Endodermal cell (in vitro differentiated cells): ENCODE measurements at regions not wholly inside any gene's neighbourhood (a gene's known extent, or its start where the extent isn't known, plus 50 kb on each side); places are given as distances from the start of the nearest gene placed in this dataset.

Source experiments
- DNase-seq: peaks from one replicate; pipeline ENCODE4 v3.0.0-alpha.2; 2017
- H3K27ac ChIP-seq: 2 replicates; pipeline ENCODE4 v1.5.1; 2013; ENCODE audit warnings: mild to moderate bottlenecking, low read depth, low read length, moderate library complexity
- H3K27me3 ChIP-seq: 2 replicates; pipeline ENCODE4 v1.6.1; 2013; ENCODE audit warnings: mild to moderate bottlenecking, low read length, moderate library complexity; ENCODE audit not compliant: insufficient read depth, control insufficient read depth, poor library complexity, severe bottlenecking
- H3K36me3 ChIP-seq: 2 replicates; pipeline ENCODE4 v1.7.0; 2013; ENCODE audit warnings: mild to moderate bottlenecking, low read length, moderate library complexity; ENCODE audit not compliant: control insufficient read depth, insufficient read depth
- H3K4me1 ChIP-seq: one replicate; pipeline ENCODE4 v1.7.0; 2013; ENCODE audit warnings: low read length; ENCODE audit not compliant: control insufficient read depth, insufficient read depth
- H3K4me3 ChIP-seq: 2 replicates; pipeline ENCODE4 v1.5.1; 2013; ENCODE audit warnings: mild to moderate bottlenecking, low read length, moderate library complexity
- H3K9ac ChIP-seq: 2 replicates; pipeline ENCODE4 v1.6.1; 2013; ENCODE audit warnings: mild to moderate bottlenecking, low read length, moderate library complexity; ENCODE audit not compliant: poor library complexity, severe bottlenecking; ENCODE audit errors: extremely low read depth
- H3K9me3 ChIP-seq: 2 replicates; pipeline ENCODE4 v1.6.1; 2013; ENCODE audit warnings: mild to moderate bottlenecking, low read length, moderate library complexity; ENCODE audit not compliant: control insufficient read depth
- H3K27ac Mint-ChIP-seq: 2 replicates; pipeline ENCODE4 v1.8.0; 2020; ENCODE audit warnings: mixed read lengths
- H3K27me3 Mint-ChIP-seq: 2 replicates; pipeline ENCODE4 v1.8.0; 2021; ENCODE audit warnings: mild to moderate bottlenecking, mixed read lengths; ENCODE audit not compliant: insufficient read depth
- H3K36me3 Mint-ChIP-seq: 2 replicates; pipeline ENCODE4 v1.8.0; 2020; ENCODE audit warnings: low read depth, mixed read lengths
- H3K4me1 Mint-ChIP-seq: 2 replicates; pipeline ENCODE4 v1.8.0; 2020; ENCODE audit warnings: mixed read lengths
- H3K4me3 Mint-ChIP-seq: 2 replicates; pipeline ENCODE4 v1.8.0; 2020; ENCODE audit warnings: mild to moderate bottlenecking, moderate library complexity, mixed read lengths
- H3K9me3 Mint-ChIP-seq: 2 replicates; pipeline ENCODE4 v1.8.0; 2020; ENCODE audit warnings: mild to moderate bottlenecking, mixed read lengths
- WGBS, 2 experiments: methylation state at CpG; one replicate each; pipeline versions ENCODE4 v1.1.5 to v1.1.7; 2013; ENCODE audit warnings: missing lambda C conversion rate in 2 of 2, mixed read lengths in 1 of 2; ENCODE audit not compliant: insufficient coverage in 1 of 2, insufficient read length in 1 of 2; 5-methylcytosine and 5-hydroxymethylcytosine counted together
- TF ChIP-seq, protein P1 (sequence below): fragments of 200-600 bp; sonication (generic); conservative IDR thresholded peaks from 2 replicates; pipeline ENCODE4 v1.5.0; 2021; ENCODE audit warnings: antibody characterized with exemption, mild to moderate bottlenecking

DNA sequence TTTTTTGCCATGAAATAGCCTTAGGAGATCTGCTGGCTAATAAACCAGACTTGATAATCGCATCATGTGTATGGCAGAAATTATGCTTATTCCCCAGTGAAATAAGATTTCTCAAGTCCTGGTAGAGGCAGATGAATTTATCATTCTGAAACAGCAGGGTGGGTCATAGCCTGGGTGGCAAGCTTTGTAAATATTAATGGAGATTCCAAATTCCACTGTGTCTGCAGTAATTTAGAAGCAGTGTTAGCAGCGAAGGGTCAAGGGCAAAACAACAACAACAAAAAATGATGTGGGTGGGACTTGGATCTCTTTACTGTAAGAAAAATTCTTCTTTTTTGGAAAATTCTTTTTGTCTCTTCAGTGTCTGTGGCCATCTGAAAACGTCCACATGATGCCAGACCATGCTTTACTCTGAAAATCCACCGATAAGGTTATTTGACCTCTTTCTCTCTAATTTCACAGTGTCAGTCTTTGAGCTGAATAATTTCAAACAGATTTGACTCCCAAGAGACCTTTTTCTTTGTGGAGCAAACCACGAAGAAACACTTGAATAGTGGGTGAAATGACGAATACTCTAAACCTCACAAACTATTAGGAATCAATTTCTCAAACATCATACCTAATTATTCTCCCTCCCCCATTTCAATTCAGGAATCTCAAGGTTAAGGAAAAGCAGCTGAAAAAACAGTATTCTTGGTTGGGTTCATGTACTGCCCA is 106.0 kb upstream of the RPS23 start:
- TF ChIP-seq, protein P1, sequence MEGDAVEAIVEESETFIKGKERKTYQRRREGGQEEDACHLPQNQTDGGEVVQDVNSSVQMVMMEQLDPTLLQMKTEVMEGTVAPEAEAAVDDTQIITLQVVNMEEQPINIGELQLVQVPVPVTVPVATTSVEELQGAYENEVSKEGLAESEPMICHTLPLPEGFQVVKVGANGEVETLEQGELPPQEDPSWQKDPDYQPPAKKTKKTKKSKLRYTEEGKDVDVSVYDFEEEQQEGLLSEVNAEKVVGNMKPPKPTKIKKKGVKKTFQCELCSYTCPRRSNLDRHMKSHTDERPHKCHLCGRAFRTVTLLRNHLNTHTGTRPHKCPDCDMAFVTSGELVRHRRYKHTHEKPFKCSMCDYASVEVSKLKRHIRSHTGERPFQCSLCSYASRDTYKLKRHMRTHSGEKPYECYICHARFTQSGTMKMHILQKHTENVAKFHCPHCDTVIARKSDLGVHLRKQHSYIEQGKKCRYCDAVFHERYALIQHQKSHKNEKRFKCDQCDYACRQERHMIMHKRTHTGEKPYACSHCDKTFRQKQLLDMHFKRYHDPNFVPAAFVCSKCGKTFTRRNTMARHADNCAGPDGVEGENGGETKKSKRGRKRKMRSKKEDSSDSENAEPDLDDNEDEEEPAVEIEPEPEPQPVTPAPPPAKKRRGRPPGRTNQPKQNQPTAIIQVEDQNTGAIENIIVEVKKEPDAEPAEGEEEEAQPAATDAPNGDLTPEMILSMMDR: no peak
- peaks cover 34% of the 10 kb centered on the region for H3K4me1 Mint-ChIP-seq

DNA sequence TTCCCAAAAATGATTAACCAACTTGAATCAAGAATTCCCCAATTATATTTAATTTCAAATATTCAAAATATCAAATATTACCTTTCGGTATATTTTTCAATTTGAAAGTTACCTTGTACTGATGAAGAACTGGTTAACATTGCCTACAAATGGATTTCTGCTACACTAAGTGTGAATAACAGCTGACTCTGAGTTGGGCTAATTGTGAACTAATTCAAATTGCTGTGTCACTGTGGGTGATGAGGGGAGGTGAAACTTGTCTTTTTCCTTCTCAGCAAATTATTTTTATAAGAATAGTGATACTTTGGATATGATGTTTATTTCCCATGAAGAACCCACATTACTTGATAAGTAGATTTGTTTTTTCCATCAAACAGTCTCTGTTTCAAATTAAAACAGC is 103.4 kb upstream of the RPS23 start:
- no peaks in the 10 kb centered on the region for H3K36me3 ChIP-seq
- H3K36me3 Mint-ChIP-seq: peaks cover 10% of the 10 kb centered on the region
- DNase-seq: no peak
- H3K9ac ChIP-seq: no peak overlapping the region
- no peak overlapping the region for H3K27ac Mint-ChIP-seq
- H3K4me3 ChIP-seq: no peak overlapping the region
- TF ChIP-seq, protein P1: no peak
- H3K27me3 ChIP-seq: no peaks in the 10 kb centered on the region
- H3K4me1 Mint-ChIP-seq: peaks cover 14% of the 10 kb centered on the region
- peaks cover 7% of the 10 kb centered on the region for H3K4me1 ChIP-seq
- no peak overlapping the region for H3K4me3 Mint-ChIP-seq
- WGBS, 2 experiments: 92 to 100% methylated on average over 1 of the region's 1 CpG
- peaks cover 15% of the 10 kb centered on the region for H3K9me3 ChIP-seq
- no peak overlapping the region for H3K27ac ChIP-seq
- peaks cover 23% of the 10 kb centered on the region for H3K9me3 Mint-ChIP-seq
- peaks cover 20% of the 10 kb centered on the region for H3K27me3 Mint-ChIP-seq

More for the DNA sequence above, 106.0 kb upstream of the RPS23 start:
- Histone ChIP-seq H3K9ac (no peak overlapping the region), H3K9me3 (peaks cover 8% of the 10 kb centered on the region), H3K4me1 (peaks cover 10% of the 10 kb centered on the region), H3K27me3 (no peaks in the 10 kb centered on the region), H3K36me3 (no peaks in the 10 kb centered on the region), H3K4me3 (no peak overlapping the region), H3K27ac (no peak overlapping the region)
- H3K9me3 Mint-ChIP-seq: peaks cover 17% of the 10 kb centered on the region
- no peak overlapping the region for H3K27ac Mint-ChIP-seq
- 89 to 96% methylated on average over 4 to 6 of the region's 6 CpGs for WGBS, 2 experiments
- H3K4me3 Mint-ChIP-seq: no peak overlapping the region
- peaks cover 7% of the 10 kb centered on the region for H3K36me3 Mint-ChIP-seq
- no peak for DNase-seq
- peaks cover 27% of the 10 kb centered on the region for H3K27me3 Mint-ChIP-seq

DNA sequence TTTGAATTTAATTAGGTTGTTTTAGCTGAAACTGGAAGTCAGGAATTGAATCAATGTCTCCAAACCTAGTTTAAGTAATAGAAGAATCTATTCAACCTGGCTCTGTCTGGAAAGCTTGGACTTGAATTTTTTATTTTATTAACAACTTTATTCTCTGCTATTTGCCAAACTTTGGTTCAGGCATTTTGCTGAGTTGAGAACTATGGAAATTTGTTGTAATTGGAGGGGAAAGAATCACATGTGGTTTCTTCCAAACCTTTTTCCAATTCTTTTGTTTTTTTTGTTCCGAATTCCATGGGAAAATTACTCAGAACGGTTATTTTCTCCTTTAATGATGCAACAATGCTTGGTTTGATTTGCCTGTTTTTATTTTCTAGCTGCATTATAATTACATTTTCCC is 98.2 kb upstream of the RPS23 start:
- 95 to 100% methylated on average over 2 of the region's 2 CpGs for WGBS, 2 experiments
- peaks cover 40% of the 10 kb centered on the region for H3K9me3 ChIP-seq
- no peak for DNase-seq
- Mint-ChIP-seq H3K36me3 (peaks cover 10% of the 10 kb centered on the region), H3K4me1 (peaks cover 6% of the 10 kb centered on the region), H3K9me3 (peaks cover 31% of the 10 kb centered on the region), H3K27me3 (peaks cover 2% of the 10 kb centered on the region), H3K4me3 (no peak overlapping the region), H3K27ac (no peak overlapping the region)
- H3K4me1 ChIP-seq: no peaks in the 10 kb centered on the region
- no peak overlapping the region for H3K9ac ChIP-seq
- no peak overlapping the region for H3K27ac ChIP-seq
- TF ChIP-seq, protein P1: no peak
- no peak overlapping the region for H3K4me3 ChIP-seq
- H3K27me3 ChIP-seq: no peaks in the 10 kb centered on the region
- H3K36me3 ChIP-seq: no peaks in the 10 kb centered on the region
